GM18499 (cell line): ENCODE measurements at regions not wholly inside any gene's neighbourhood (a gene's known extent, or its start where the extent isn't known, plus 50 kb on each side); places are given as distances from the start of the nearest gene placed in this dataset.
"Not testable (repeated sequence)": the region's sequence is repeated elsewhere in the genome, so short reads cannot be mapped to it uniquely, and the experiment has no call there.

ENCODE experiments used
- ATAC-seq: cut with Tn5 transposase; IDR thresholded peaks from one replicate; pipeline ENCODE4 v1.9.1; 2021; ENCODE audit warnings: moderate number of reproducible peaks; ENCODE audit not compliant: insufficient read depth, unreplicated experiment

GRCh38 chr2:217013926-217014325, 154.1 kb upstream of the TNP1 start:
- no peak for ATAC-seq

GRCh38 chr2:217011576-217011975, 151.7 kb upstream of the TNP1 start:
- ATAC-seq = no peak

- no peak for ATAC-seq
These were observed 150.3 kb upstream of the TNP1 start for GRCh38 chr2:217010173-217010572.

- ATAC-seq = no peak
These were observed 148.9 kb upstream of the TNP1 start for GRCh38 chr2:217008794-217009193.

GRCh38 chr2:217006217-217006616, 146.4 kb upstream of the TNP1 start:
- ATAC-seq = no peak

- no peak for ATAC-seq
These were observed 144.8 kb upstream of the TNP1 start for GRCh38 chr2:217004656-217005055.

- no peak for ATAC-seq
These were observed 141.9 kb upstream of the TNP1 start for GRCh38 chr2:217001740-217002139.

- ATAC-seq = no peak
These were observed 140.5 kb upstream of the TNP1 start for GRCh38 chr2:217000406-217000805.

- no peak for ATAC-seq
These were observed 136.5 kb upstream of the TNP1 start for GRCh38 chr2:216996279-216996845.

- ATAC-seq = no peak
These were observed 134.5 kb upstream of the TNP1 start for GRCh38 chr2:216994353-216994854.

GRCh38 chr2:216992056-216992675, 132.3 kb upstream of the TNP1 start:
- ATAC-seq = no peak

GRCh38 chr2:216991563-216991962, 131.7 kb upstream of the TNP1 start:
- no peak for ATAC-seq

- no peak for ATAC-seq
These were observed 129.7 kb upstream of the TNP1 start for GRCh38 chr2:216989340-216990129.

- no peak for ATAC-seq
These were observed 127.5 kb upstream of the TNP1 start for GRCh38 chr2:216987252-216987821.

GRCh38 chr2:216985658-216986141, 125.8 kb upstream of the TNP1 start:
- ATAC-seq = no peak

- no peak for ATAC-seq
These were observed 125.1 kb upstream of the TNP1 start for GRCh38 chr2:216984937-216985336.

GRCh38 chr2:216981951-216982350, 122.1 kb upstream of the TNP1 start:
- ATAC-seq = not testable (repeated sequence)

GRCh38 chr2:216980510-216980909, 120.6 kb upstream of the TNP1 start:
- not testable (repeated sequence) for ATAC-seq

GRCh38 chr2:216974321-216975302, 114.7 kb upstream of the TNP1 start:
- no peak for ATAC-seq

- ATAC-seq = no peak
These were observed 111.7 kb upstream of the TNP1 start for GRCh38 chr2:216971593-216971992.
